ENCODE measurements at regions not wholly inside any gene's neighbourhood (a gene's known extent, or its start where the extent isn't known, plus 50 kb on each side); places are given as distances from the start of the nearest gene placed in this dataset.

GRCh38 chr10:117486606-117487005 is 55.9 kb upstream of the EMX2 start:
- TF ChIP-seq, protein P1, sequence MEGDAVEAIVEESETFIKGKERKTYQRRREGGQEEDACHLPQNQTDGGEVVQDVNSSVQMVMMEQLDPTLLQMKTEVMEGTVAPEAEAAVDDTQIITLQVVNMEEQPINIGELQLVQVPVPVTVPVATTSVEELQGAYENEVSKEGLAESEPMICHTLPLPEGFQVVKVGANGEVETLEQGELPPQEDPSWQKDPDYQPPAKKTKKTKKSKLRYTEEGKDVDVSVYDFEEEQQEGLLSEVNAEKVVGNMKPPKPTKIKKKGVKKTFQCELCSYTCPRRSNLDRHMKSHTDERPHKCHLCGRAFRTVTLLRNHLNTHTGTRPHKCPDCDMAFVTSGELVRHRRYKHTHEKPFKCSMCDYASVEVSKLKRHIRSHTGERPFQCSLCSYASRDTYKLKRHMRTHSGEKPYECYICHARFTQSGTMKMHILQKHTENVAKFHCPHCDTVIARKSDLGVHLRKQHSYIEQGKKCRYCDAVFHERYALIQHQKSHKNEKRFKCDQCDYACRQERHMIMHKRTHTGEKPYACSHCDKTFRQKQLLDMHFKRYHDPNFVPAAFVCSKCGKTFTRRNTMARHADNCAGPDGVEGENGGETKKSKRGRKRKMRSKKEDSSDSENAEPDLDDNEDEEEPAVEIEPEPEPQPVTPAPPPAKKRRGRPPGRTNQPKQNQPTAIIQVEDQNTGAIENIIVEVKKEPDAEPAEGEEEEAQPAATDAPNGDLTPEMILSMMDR (IDR thresholded peaks at IDR 0.05): no peak
- TF ChIP-seq POLR2A (IDR thresholded peaks at IDR 0.05) (no peak), EP300 (IDR thresholded peaks at IDR 0.05) (no peak)
